ENCODE measurements at regions not wholly inside any gene's neighbourhood (a gene's known extent, or its start where the extent isn't known, plus 50 kb on each side); places are given as distances from the start of the nearest gene placed in this dataset.

- Histone ChIP-seq H3K27ac (ENCODE audit: poor library complexity, severe bottlenecking) (no peak overlapping the region), H3K9me3 (ENCODE audit: severe bottlenecking) (no peaks in the 10 kb centered on the region), H3K27me3 (ENCODE audit: insufficient read depth, poor library complexity, severe bottlenecking) (no peaks in the 10 kb centered on the region), H3K36me3 (ENCODE audit: low read depth) (no peaks in the 10 kb centered on the region), H3K4me3 (ENCODE audit: severe bottlenecking) (no peak overlapping the region), H3K4me1 (ENCODE audit: insufficient read depth, poor library complexity, severe bottlenecking) (peaks cover 8% of the 10 kb centered on the region)
- no peak for TF ChIP-seq CTCF (IDR thresholded peaks at IDR 0.05; ENCODE audit: poor library complexity, severe bottlenecking)
- no peak for ATAC-seq (ENCODE audit: low read depth)
- no peak for DNase-seq (ENCODE audit: low spot score)
Observed at GRCh38 chr5:68381909-68382308, 166.4 kb downstream of the PIK3R1 start.

DNA sequence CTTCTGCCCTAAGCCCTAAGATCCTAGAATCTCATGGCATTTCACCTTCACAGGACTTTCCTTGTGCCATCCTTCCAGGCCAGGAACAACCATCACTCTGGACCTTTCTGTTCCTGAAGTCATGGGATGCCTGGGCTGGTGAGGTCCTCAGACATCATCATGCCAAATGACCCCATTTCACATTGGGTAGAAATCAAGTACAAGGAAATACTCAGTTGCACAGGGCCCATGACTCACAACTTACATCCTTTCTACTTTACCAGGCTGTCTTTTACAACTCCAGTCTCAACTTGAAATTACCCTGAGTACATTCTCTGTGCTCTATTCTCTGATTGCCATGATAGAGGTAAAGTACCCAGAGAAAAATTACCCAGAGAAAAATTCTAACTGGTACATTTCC, 167.1 kb downstream of the PIK3R1 start:
- no peak for TF ChIP-seq CTCF (IDR thresholded peaks at IDR 0.05; ENCODE audit: poor library complexity, severe bottlenecking)

DNA sequence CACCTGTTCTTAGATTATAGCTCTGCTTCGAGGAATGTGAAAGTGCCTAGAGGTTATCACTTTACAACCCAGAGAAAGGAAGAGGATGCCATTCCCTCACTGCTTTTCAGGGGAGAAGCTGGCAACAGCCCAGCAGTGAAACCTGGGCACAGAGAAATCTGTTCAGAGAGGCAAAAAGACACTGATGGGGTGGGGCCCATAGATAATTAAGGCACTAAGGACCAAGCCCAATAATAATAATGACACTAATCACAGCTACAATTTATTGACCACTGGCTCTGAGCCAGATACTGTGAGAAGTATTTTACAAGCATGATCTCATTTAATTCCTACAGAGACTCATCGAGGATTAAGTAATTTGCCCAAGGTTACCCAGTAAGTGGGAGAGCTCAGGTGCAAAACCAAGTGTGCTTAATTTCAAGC, 168.3 kb downstream of the PIK3R1 start:
- ATAC-seq (ENCODE audit: low read depth) (peak; percentile 52), DNase-seq (ENCODE audit: low spot score) (no peak)
- Histone ChIP-seq H3K4me3 (ENCODE audit: severe bottlenecking) (no peak overlapping the region), H3K27ac (ENCODE audit: poor library complexity, severe bottlenecking) (no peak overlapping the region), H3K36me3 (ENCODE audit: low read depth) (no peaks in the 10 kb centered on the region), H3K27me3 (ENCODE audit: insufficient read depth, poor library complexity, severe bottlenecking) (no peaks in the 10 kb centered on the region), H3K4me1 (ENCODE audit: insufficient read depth, poor library complexity, severe bottlenecking) (peaks cover 3% of the 10 kb centered on the region), H3K9me3 (ENCODE audit: severe bottlenecking) (no peaks in the 10 kb centered on the region)
- no peak for TF ChIP-seq CTCF (IDR thresholded peaks at IDR 0.05; ENCODE audit: poor library complexity, severe bottlenecking)

More for the DNA sequence above, 167.1 kb downstream of the PIK3R1 start:
- ATAC-seq (ENCODE audit: low read depth), result peak; percentile 74; the same call in 2 of the 3 replicates
- no peak overlapping the region for H3K4me3 ChIP-seq (ENCODE audit: severe bottlenecking)
- no peaks in the 10 kb centered on the region for H3K27me3 ChIP-seq (ENCODE audit: insufficient read depth, poor library complexity, severe bottlenecking)
- no peaks in the 10 kb centered on the region for H3K36me3 ChIP-seq (ENCODE audit: low read depth)
- DNase-seq (ENCODE audit: low spot score), result no peak
- no peaks in the 10 kb centered on the region for H3K9me3 ChIP-seq (ENCODE audit: severe bottlenecking)
- H3K27ac ChIP-seq (ENCODE audit: poor library complexity, severe bottlenecking), result no peak overlapping the region
- peaks cover 3% of the 10 kb centered on the region for H3K4me1 ChIP-seq (ENCODE audit: insufficient read depth, poor library complexity, severe bottlenecking)

DNA sequence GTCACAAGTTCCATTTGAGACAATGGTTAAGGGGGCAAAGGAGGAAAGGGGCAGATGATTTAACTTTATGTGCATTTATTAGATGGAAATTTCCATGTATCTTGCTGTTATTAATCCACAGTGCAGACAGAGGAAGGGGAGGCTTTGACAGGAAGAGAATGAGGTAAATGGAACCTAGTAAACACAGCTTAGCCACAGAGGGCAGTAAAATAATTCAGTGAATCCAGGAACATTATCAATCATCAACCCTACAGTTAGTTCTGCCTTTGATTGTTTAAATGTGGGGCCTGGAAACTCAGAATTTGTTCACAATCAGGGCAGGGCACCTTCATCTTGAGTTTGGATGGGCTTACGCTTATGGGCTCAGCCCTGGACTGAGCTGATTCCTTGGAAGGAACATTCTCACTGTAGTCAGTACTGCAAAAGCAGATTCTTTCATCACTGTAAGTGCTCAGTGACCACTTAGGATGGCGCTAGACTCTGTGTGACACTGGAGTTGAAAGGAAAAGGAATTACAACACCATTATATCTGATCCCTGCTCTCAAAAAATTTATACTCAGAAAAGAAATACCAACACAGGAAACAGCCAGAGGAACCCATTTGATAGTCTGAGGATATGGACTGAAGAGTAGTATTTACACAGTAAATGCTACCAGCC, 169.5 kb downstream of the PIK3R1 start:
- no peak for TF ChIP-seq CTCF (IDR thresholded peaks at IDR 0.05; ENCODE audit: poor library complexity, severe bottlenecking)
- Histone ChIP-seq H3K36me3 (ENCODE audit: low read depth) (no peaks in the 10 kb centered on the region), H3K27me3 (ENCODE audit: insufficient read depth, poor library complexity, severe bottlenecking) (no peaks in the 10 kb centered on the region), H3K4me3 (ENCODE audit: severe bottlenecking) (no peak overlapping the region), H3K27ac (ENCODE audit: poor library complexity, severe bottlenecking) (no peak overlapping the region), H3K4me1 (ENCODE audit: insufficient read depth, poor library complexity, severe bottlenecking) (peaks cover 3% of the 10 kb centered on the region), H3K9me3 (ENCODE audit: severe bottlenecking) (no peaks in the 10 kb centered on the region)
- ATAC-seq (ENCODE audit: low read depth) (no peak), DNase-seq (ENCODE audit: low spot score) (no peak)

- Histone ChIP-seq H3K9me3 (ENCODE audit: severe bottlenecking) (no peaks in the 10 kb centered on the region), H3K27me3 (ENCODE audit: insufficient read depth, poor library complexity, severe bottlenecking) (no peaks in the 10 kb centered on the region), H3K4me3 (ENCODE audit: severe bottlenecking) (no peak overlapping the region), H3K27ac (ENCODE audit: poor library complexity, severe bottlenecking) (no peak overlapping the region), H3K4me1 (ENCODE audit: insufficient read depth, poor library complexity, severe bottlenecking) (peaks cover 3% of the 10 kb centered on the region), H3K36me3 (ENCODE audit: low read depth) (no peaks in the 10 kb centered on the region)
- ATAC-seq (ENCODE audit: low read depth) (no peak), DNase-seq (ENCODE audit: low spot score) (no peak)
- TF ChIP-seq CTCF (IDR thresholded peaks at IDR 0.05; ENCODE audit: poor library complexity, severe bottlenecking), result no peak
Observed at GRCh38 chr5:68385936-68386335, 170.4 kb downstream of the PIK3R1 start.
